ENCODE measurements at regions not wholly inside any gene's neighbourhood (a gene's known extent, or its start where the extent isn't known, plus 50 kb on each side); places are given as distances from the start of the nearest gene placed in this dataset.

GRCh38 chr6:76451926-76452709, 379.7 kb upstream of the IMPG1 start:
- ChIA-PET POLR2A (no interaction called here), CTCF (no interaction called here)
- TF ChIP-seq CTCF (IDR thresholded peaks at IDR 0.05; ENCODE audit: control extremely low read depth, extremely low read depth, low read depth, missing control alignments) = no peak
- DNase-seq (ENCODE audit: extremely low spot score) = no peak

- TF ChIP-seq CTCF (IDR thresholded peaks at IDR 0.05; ENCODE audit: control extremely low read depth, extremely low read depth, low read depth, missing control alignments) = no peak
- POLR2A ChIA-PET = no interaction called here
- no peak for DNase-seq (ENCODE audit: extremely low spot score)
- CTCF ChIA-PET = no interaction called here
These were observed 375.6 kb upstream of the IMPG1 start for GRCh38 chr6:76448109-76448508.

GRCh38 chr6:76441875-76442274, 369.4 kb upstream of the IMPG1 start:
- POLR2A ChIA-PET = no interaction called here
- TF ChIP-seq CTCF (IDR thresholded peaks at IDR 0.05; ENCODE audit: control extremely low read depth, extremely low read depth, low read depth, missing control alignments) = no peak
- DNase-seq (ENCODE audit: extremely low spot score) = no peak
- CTCF ChIA-PET = no interaction called here

- DNase-seq (ENCODE audit: extremely low spot score) = no peak
- ChIA-PET CTCF (no interaction called here), POLR2A (no interaction called here)
- TF ChIP-seq CTCF (IDR thresholded peaks at IDR 0.05; ENCODE audit: control extremely low read depth, extremely low read depth, low read depth, missing control alignments) = no peak
These were observed 367.3 kb upstream of the IMPG1 start for GRCh38 chr6:76439811-76440210.

GRCh38 chr6:76438768-76439167, 366.3 kb upstream of the IMPG1 start:
- CTCF ChIA-PET = no interaction called here
- no peak for DNase-seq (ENCODE audit: extremely low spot score)

GRCh38 chr6:76435174-76435573, 362.7 kb upstream of the IMPG1 start:
- CTCF ChIA-PET = no interaction called here
- DNase-seq (ENCODE audit: extremely low spot score) = no peak
- TF ChIP-seq CTCF (IDR thresholded peaks at IDR 0.05; ENCODE audit: control extremely low read depth, extremely low read depth, low read depth, missing control alignments) = no peak
- POLR2A ChIA-PET = no interaction called here

More at GRCh38 chr6:76438768-76439167, 366.3 kb upstream of the IMPG1 start:
- POLR2A ChIA-PET = no interaction called here
- TF ChIP-seq CTCF (IDR thresholded peaks at IDR 0.05; ENCODE audit: control extremely low read depth, extremely low read depth, low read depth, missing control alignments) = no peak
